AG09319 (cell line): ENCODE measurements at regions not wholly inside any gene's neighbourhood (a gene's known extent, or its start where the extent isn't known, plus 50 kb on each side); places are given as distances from the start of the nearest gene placed in this dataset.

Experiments used
- DNase-seq: peaks from one replicate; pipeline ENCODE4 v3.0.0-alpha.2; 2010; ENCODE audit warnings: low read depth; ENCODE audit errors: extremely low read depth
- TF ChIP-seq, protein P1 (sequence below): IDR thresholded peaks from 2 replicates; pipeline ENCODE4 v1.5.1; 2011; ENCODE audit warnings: low read depth, mild to moderate bottlenecking, inconsistent platforms, low read length, moderate library complexity

DNA sequence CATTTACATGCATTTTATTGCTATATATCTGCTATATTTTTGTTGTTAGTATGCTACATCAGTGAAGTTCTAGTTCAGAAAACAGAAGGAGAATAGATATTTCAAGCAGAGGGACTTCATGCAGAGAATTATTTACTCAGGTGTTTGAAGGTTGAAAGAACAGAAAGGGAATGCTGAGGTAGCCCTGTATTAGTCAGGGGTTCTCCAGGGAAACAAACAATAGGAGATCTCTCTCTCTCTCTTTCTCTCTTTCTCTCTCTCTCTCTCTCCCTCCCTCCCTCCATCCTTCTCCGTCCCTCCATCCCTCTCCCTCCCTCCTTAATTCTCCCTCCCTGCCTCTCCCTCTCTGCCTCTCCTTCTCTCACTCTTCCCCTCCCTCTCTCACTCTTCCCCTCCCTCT lies 114.3 kb upstream of the TDRD3 start:
- no peak for DNase-seq

DNA sequence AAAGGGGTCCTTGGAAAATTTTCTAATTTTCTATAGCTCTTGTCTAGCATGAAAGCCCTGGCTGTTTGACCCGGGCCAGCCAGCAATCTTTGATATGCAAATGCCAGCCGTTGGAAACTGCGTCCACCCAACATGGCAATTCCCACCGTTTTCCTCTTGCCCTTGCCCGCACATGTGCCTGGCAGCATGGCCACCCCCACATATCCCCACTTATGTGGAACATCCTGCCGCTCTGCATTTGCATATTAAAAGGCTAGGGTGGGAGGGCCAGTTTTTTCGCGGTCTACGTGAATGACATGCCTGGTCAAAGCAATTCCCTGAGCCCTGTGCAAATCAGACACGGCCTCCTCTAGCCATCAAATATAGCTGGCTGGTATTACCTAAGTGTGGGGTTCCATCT lies 110.3 kb upstream of the TDRD3 start:
- TF ChIP-seq, protein P1, sequence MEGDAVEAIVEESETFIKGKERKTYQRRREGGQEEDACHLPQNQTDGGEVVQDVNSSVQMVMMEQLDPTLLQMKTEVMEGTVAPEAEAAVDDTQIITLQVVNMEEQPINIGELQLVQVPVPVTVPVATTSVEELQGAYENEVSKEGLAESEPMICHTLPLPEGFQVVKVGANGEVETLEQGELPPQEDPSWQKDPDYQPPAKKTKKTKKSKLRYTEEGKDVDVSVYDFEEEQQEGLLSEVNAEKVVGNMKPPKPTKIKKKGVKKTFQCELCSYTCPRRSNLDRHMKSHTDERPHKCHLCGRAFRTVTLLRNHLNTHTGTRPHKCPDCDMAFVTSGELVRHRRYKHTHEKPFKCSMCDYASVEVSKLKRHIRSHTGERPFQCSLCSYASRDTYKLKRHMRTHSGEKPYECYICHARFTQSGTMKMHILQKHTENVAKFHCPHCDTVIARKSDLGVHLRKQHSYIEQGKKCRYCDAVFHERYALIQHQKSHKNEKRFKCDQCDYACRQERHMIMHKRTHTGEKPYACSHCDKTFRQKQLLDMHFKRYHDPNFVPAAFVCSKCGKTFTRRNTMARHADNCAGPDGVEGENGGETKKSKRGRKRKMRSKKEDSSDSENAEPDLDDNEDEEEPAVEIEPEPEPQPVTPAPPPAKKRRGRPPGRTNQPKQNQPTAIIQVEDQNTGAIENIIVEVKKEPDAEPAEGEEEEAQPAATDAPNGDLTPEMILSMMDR = no peak
- no peak for DNase-seq

More for the DNA sequence above, 114.3 kb upstream of the TDRD3 start:
- TF ChIP-seq, protein P1 = no peak

DNA sequence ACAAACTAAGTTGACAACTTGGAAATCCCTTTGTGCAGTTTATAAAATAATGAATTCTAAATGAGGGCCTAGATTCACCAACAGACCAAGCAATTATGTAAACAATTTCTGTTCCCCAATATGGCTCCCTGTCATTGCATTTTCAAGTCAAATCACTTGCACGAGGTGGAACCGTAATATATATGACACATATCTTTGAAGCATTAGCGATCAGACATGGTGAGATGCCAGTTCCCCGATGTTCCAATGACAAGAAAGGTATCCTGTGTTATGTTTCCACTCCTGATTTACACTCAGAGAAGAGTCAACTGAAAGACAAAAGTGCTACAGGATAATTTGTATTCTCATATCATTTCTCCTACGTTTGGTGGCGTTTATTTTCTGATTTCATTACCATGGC lies 108.5 kb upstream of the TDRD3 start:
- no peak for DNase-seq

DNA sequence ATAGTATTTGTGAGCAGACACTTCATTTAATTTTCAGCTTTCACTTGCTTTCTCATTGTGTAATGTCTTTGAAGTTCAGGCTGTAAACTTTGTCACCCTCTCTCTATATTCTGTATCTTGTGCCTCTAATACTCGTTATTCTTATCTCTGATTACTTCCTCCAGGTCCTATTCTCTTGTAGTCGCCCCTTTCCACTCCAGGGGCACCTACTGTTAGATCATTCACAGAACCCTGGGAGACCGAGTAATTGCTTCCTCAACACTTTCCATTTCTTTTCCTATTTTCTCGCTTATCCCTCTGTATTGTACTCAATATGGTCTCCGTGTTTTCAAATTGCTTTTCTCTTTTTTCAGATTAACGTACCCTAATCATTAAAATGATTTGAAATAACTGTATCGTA lies 93.9 kb upstream of the TDRD3 start:
- no peak for DNase-seq
- TF ChIP-seq, protein P1 = no peak

More for the DNA sequence above, 108.5 kb upstream of the TDRD3 start:
- TF ChIP-seq, protein P1 = no peak

DNA sequence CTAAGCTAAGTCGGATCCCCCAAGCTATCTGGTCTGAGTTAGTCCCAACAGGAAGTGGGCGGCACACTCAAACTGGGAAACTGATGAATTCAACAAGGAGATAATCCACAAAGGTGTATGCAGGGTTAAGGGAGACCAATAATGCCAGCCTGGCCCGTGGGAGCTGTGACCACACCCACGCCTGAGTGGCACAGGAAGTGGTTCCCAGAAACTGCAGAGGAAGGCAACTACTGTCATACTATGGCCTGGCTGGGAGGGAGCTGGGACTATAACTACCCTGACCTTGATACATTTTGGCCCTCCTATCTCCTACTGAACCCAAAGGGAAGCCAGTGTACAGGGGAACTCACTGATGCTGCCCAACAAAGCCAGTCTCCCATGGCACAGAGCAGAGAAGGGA lies 85.5 kb upstream of the TDRD3 start:
- TF ChIP-seq, protein P1 = no peak
- no peak for DNase-seq

DNA sequence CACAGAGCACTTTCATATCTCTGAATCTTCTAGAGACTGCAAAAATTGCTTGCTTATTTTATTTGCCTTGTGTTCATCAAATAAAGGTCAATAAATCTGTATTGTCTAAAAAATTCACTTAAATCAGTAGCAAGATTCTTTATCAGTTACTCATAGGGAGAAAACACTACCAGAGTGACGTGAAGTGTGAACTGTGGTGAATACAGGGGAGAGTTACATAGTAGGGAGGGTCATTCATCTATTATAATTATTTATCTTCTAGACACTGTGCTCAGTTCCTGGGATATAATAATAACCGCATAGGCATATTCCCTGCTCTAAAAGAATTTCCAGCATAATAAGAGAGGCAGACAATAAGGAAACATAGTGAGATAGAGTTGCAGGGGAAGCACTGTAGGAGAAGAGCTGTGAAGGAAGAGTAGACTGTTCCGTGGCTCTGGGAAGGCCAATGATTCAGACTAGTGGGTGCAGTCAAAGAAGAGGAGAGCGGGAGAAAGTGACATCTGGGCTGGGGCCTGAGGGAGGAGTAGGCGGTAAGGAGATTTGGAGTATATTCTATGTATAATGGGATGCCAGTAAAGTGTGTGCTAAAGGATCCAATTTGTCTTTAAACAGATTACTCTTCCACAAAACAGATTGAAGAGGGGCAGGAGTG lies 84.0 kb upstream of the TDRD3 start:
- TF ChIP-seq, protein P1 = no peak
- DNase-seq = no peak

DNA sequence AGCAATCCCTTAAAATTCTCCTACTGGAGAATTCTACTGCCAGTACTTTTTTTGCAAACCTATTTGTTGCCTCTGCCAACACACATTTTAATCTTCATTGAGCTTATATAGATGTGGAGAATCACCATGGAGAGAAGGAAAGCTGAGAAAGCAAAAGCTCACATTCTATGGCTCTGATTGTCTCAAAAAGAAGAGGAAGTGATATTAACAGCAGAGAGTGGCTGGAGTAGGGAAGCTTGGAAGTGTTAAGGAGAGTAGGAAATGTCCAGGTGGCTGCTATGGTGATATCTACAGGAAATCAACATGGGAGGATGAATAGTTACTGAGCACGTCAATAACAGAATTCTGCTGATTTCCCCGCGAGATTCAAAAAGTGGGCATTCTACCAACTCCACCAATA lies 78.8 kb upstream of the TDRD3 start:
- TF ChIP-seq, protein P1 = no peak
- no peak for DNase-seq
